Activated T-cell treated with anti-CD3 and anti-CD28 coated beads, Interleukin-2, amount 50 U/mL, for 4 hours (primary cell): ENCODE measurements at regions not wholly inside any gene's neighbourhood (a gene's known extent, or its start where the extent isn't known, plus 50 kb on each side); places are given as distances from the start of the nearest gene placed in this dataset.

Experiments
- ATAC-seq, 2 donors: fragments of 200-7000 bp; cut with Tn5 transposase; one replicate each; pipeline ENCODE4 v1.10.0; 2021
- DNase-seq: peaks from one replicate; pipeline ENCODE4 v3.0.0-alpha.2; 2020
- H3K27me3 Mint-ChIP-seq: one replicate; pipeline ENCODE4 v1.8.0; 2021; ENCODE audit warnings: low read depth, mixed read lengths
- H3K36me3 Mint-ChIP-seq: one replicate; pipeline ENCODE4 v1.8.0; 2022; ENCODE audit warnings: mixed read lengths; ENCODE audit not compliant: insufficient read depth
- H3K4me1 Mint-ChIP-seq: one replicate; pipeline ENCODE4 v1.8.0; 2021; ENCODE audit warnings: low read depth, mixed read lengths
- H3K4me3 Mint-ChIP-seq: one replicate; pipeline ENCODE4 v1.8.0; 2021; ENCODE audit warnings: mild to moderate bottlenecking, moderate library complexity, mixed read lengths
- H3K9me3 Mint-ChIP-seq: one replicate; pipeline ENCODE4 v1.8.0; 2021; ENCODE audit warnings: mixed read lengths

- no peak overlapping the region for H3K4me3 Mint-ChIP-seq
These were observed 501.3 kb upstream of the B3GAT1 start for GRCh38 chr11:134913391-134913790.

GRCh38 chr11:134911514-134912180 lies 499.6 kb upstream of the B3GAT1 start:
- Mint-ChIP-seq H3K4me1 (no peaks in the 10 kb centered on the region), H3K9me3 (no peaks in the 10 kb centered on the region), H3K36me3 (no peaks in the 10 kb centered on the region), H3K4me3 (no peak overlapping the region), H3K27me3 (peaks cover 2% of the 10 kb centered on the region)
- ATAC-seq (no peak), DNase-seq (no peak)

More at GRCh38 chr11:134913391-134913790, 501.3 kb upstream of the B3GAT1 start:
- no peaks in the 10 kb centered on the region for H3K9me3 Mint-ChIP-seq
- no peaks in the 10 kb centered on the region for H3K36me3 Mint-ChIP-seq
- no peak for ATAC-seq
- H3K27me3 Mint-ChIP-seq, result peaks cover 2% of the 10 kb centered on the region
- H3K4me1 Mint-ChIP-seq, result no peaks in the 10 kb centered on the region
- DNase-seq, result no peak

- no peaks in the 10 kb centered on the region for H3K36me3 Mint-ChIP-seq
- H3K4me3 Mint-ChIP-seq, result no peak overlapping the region
- H3K9me3 Mint-ChIP-seq, result no peaks in the 10 kb centered on the region
- H3K4me1 Mint-ChIP-seq, result no peaks in the 10 kb centered on the region
- peaks cover 11% of the 10 kb centered on the region for H3K27me3 Mint-ChIP-seq
- ATAC-seq (no peak), DNase-seq (no peak)
These were observed 496.5 kb upstream of the B3GAT1 start for GRCh38 chr11:134908583-134908982.

- Mint-ChIP-seq H3K9me3 (no peaks in the 10 kb centered on the region), H3K36me3 (no peaks in the 10 kb centered on the region), H3K27me3 (peaks cover 15% of the 10 kb centered on the region), H3K4me3 (no peak overlapping the region), H3K4me1 (no peaks in the 10 kb centered on the region)
- no peak for ATAC-seq
- DNase-seq, result no peak
These were observed 495.6 kb upstream of the B3GAT1 start for GRCh38 chr11:134907636-134908035.

- H3K4me3 Mint-ChIP-seq, result no peak overlapping the region
- H3K36me3 Mint-ChIP-seq, result no peaks in the 10 kb centered on the region
- peaks cover 12% of the 10 kb centered on the region for H3K27me3 Mint-ChIP-seq
- H3K4me1 Mint-ChIP-seq, result no peaks in the 10 kb centered on the region
- H3K9me3 Mint-ChIP-seq, result no peaks in the 10 kb centered on the region
- DNase-seq (no peak), ATAC-seq (no peak)
These were observed 494.4 kb upstream of the B3GAT1 start for GRCh38 chr11:134906356-134906955.

GRCh38 chr11:134905928-134906327 lies 493.9 kb upstream of the B3GAT1 start:
- DNase-seq (no peak), ATAC-seq (no peak)
- Mint-ChIP-seq H3K27me3 (peaks cover 15% of the 10 kb centered on the region), H3K36me3 (no peaks in the 10 kb centered on the region), H3K4me1 (no peaks in the 10 kb centered on the region), H3K9me3 (no peaks in the 10 kb centered on the region), H3K4me3 (no peak overlapping the region)

GRCh38 chr11:134905517-134905916 lies 493.5 kb upstream of the B3GAT1 start:
- DNase-seq (no peak), ATAC-seq (no peak)
- no peaks in the 10 kb centered on the region for H3K4me1 Mint-ChIP-seq
- H3K36me3 Mint-ChIP-seq, result no peaks in the 10 kb centered on the region
- H3K27me3 Mint-ChIP-seq, result peaks cover 16% of the 10 kb centered on the region
- no peaks in the 10 kb centered on the region for H3K9me3 Mint-ChIP-seq
- no peak overlapping the region for H3K4me3 Mint-ChIP-seq

GRCh38 chr11:134904103-134904790 lies 492.2 kb upstream of the B3GAT1 start:
- no peaks in the 10 kb centered on the region for H3K9me3 Mint-ChIP-seq
- peaks cover 20% of the 10 kb centered on the region for H3K27me3 Mint-ChIP-seq
- no peak for DNase-seq
- H3K4me3 Mint-ChIP-seq, result no peak overlapping the region
- ATAC-seq, result no peak
- no peaks in the 10 kb centered on the region for H3K4me1 Mint-ChIP-seq
- no peaks in the 10 kb centered on the region for H3K36me3 Mint-ChIP-seq

GRCh38 chr11:134901955-134902918 lies 490.2 kb upstream of the B3GAT1 start:
- no peak overlapping the region for H3K4me3 Mint-ChIP-seq
- no peaks in the 10 kb centered on the region for H3K4me1 Mint-ChIP-seq
- ATAC-seq, result no peak
- DNase-seq, result no peak
- H3K27me3 Mint-ChIP-seq, result peaks cover 27% of the 10 kb centered on the region
- H3K9me3 Mint-ChIP-seq, result no peaks in the 10 kb centered on the region
- no peaks in the 10 kb centered on the region for H3K36me3 Mint-ChIP-seq

- Mint-ChIP-seq H3K36me3 (no peaks in the 10 kb centered on the region), H3K9me3 (no peaks in the 10 kb centered on the region), H3K4me3 (no peak overlapping the region), H3K4me1 (no peaks in the 10 kb centered on the region), H3K27me3 (peaks cover 27% of the 10 kb centered on the region)
- no peak for DNase-seq
- ATAC-seq, result no peak
These were observed 489.5 kb upstream of the B3GAT1 start for GRCh38 chr11:134901542-134901941.

GRCh38 chr11:134893810-134894685 lies 482.0 kb upstream of the B3GAT1 start:
- DNase-seq (no peak), ATAC-seq (no peak)
- Mint-ChIP-seq H3K27me3 (peaks cover 11% of the 10 kb centered on the region), H3K4me1 (no peaks in the 10 kb centered on the region), H3K4me3 (no peak overlapping the region), H3K36me3 (no peaks in the 10 kb centered on the region), H3K9me3 (no peaks in the 10 kb centered on the region)

GRCh38 chr11:134890446-134890845 lies 478.4 kb upstream of the B3GAT1 start:
- H3K4me3 Mint-ChIP-seq, result no peak overlapping the region
- H3K27me3 Mint-ChIP-seq, result peaks cover 21% of the 10 kb centered on the region
- ATAC-seq (no peak), DNase-seq (no peak)
- no peaks in the 10 kb centered on the region for H3K9me3 Mint-ChIP-seq
- H3K4me1 Mint-ChIP-seq, result no peaks in the 10 kb centered on the region
- H3K36me3 Mint-ChIP-seq, result no peaks in the 10 kb centered on the region

GRCh38 chr11:134889832-134890231 lies 477.8 kb upstream of the B3GAT1 start:
- ATAC-seq, result no peak

More at GRCh38 chr11:134889832-134890231, 477.8 kb upstream of the B3GAT1 start:
- no peak overlapping the region for H3K4me3 Mint-ChIP-seq
- no peaks in the 10 kb centered on the region for H3K36me3 Mint-ChIP-seq
- no peak for DNase-seq
- H3K27me3 Mint-ChIP-seq, result peaks cover 21% of the 10 kb centered on the region
- H3K4me1 Mint-ChIP-seq, result no peaks in the 10 kb centered on the region
- no peaks in the 10 kb centered on the region for H3K9me3 Mint-ChIP-seq
